ENCODE measurements at regions not wholly inside any gene's neighbourhood (a gene's known extent, or its start where the extent isn't known, plus 50 kb on each side); places are given as distances from the start of the nearest gene placed in this dataset.

DNA sequence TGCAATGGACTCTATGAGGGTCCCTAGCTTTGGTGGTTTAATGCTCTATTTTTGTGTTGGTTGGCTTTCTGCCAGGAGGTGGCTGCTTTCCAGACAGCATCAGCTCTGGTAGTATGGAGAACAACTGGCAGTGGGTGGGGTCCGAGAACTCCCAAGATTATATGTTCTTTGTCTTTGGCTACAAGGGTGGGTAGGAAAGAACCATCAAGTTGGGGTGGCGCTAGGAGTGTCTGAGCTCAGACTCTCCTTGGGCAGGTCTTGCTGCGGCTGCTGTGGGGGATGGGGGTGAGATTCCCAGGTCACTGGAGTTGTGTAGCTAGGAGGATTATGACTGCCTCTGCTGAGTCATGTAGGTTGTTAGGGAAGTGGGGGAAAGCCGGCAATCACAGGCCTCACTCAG lies 976.1 kb upstream of the GYPC start:
- TF ChIP-seq, protein P1, sequence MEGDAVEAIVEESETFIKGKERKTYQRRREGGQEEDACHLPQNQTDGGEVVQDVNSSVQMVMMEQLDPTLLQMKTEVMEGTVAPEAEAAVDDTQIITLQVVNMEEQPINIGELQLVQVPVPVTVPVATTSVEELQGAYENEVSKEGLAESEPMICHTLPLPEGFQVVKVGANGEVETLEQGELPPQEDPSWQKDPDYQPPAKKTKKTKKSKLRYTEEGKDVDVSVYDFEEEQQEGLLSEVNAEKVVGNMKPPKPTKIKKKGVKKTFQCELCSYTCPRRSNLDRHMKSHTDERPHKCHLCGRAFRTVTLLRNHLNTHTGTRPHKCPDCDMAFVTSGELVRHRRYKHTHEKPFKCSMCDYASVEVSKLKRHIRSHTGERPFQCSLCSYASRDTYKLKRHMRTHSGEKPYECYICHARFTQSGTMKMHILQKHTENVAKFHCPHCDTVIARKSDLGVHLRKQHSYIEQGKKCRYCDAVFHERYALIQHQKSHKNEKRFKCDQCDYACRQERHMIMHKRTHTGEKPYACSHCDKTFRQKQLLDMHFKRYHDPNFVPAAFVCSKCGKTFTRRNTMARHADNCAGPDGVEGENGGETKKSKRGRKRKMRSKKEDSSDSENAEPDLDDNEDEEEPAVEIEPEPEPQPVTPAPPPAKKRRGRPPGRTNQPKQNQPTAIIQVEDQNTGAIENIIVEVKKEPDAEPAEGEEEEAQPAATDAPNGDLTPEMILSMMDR (IDR thresholded peaks at IDR 0.05), result no peak
- TF ChIP-seq POLR2A (IDR thresholded peaks at IDR 0.05), result no peak
- no peak for DNase-seq
- H3K36me3 ChIP-seq, result no peaks in the 10 kb centered on the region
- H3K4me1 ChIP-seq, result no peaks in the 10 kb centered on the region
- no peak overlapping the region for H3K4me3 ChIP-seq
- H3K27ac ChIP-seq, result no peak overlapping the region
- no peaks in the 10 kb centered on the region for H3K9me3 ChIP-seq
- H3K27me3 ChIP-seq, result no peaks in the 10 kb centered on the region

DNA sequence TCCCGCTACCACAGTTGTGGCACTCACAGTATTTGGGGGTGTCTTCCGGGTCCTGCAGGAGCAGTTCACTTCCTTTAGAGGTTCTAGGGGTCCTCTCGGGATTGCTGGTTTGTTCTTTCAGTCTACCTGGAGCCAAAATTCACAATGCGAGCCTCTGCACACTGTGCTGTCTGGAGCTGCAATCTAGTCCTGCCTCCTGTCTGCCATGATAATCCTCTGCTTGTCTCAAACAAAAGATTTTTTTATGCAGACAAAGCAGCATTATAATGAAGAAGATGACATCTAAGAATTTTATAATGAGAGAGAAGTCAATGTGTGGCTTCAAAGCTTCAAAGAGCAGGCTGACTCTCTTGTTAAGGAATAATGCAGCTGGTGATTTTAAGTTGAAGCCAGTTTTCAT lies 975.1 kb upstream of the GYPC start:
- TF ChIP-seq POLR2A (IDR thresholded peaks at IDR 0.05), result no peak
- TF ChIP-seq, protein P1 (IDR thresholded peaks at IDR 0.05), result no peak
- no peaks in the 10 kb centered on the region for H3K4me1 ChIP-seq
- H3K27ac ChIP-seq, result no peak overlapping the region
- no peak overlapping the region for H3K4me3 ChIP-seq
- H3K27me3 ChIP-seq, result no peaks in the 10 kb centered on the region
- H3K36me3 ChIP-seq, result no peaks in the 10 kb centered on the region
- H3K9me3 ChIP-seq, result no peaks in the 10 kb centered on the region
- DNase-seq, result no peak

DNA sequence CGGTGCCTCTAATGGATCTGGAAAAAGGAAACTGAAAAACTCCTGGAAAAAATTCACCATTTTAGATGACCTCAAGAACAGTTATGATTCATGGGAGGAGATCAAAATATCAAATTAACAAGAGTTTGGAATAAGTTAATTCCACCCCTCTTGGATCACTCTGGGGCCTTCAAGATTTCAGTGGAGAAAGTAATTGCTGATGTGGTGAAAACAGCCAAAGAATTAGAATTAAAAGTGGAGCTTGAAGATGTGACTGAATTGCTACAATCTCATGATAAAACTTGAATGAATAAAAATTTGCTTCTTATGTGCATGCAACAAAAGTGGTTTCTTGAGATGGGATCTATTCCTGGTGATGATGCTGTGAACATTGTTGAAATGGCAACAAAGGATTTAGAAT lies 974.4 kb upstream of the GYPC start:
- H3K9me3 ChIP-seq, result no peaks in the 10 kb centered on the region
- no peaks in the 10 kb centered on the region for H3K27me3 ChIP-seq
- TF ChIP-seq, protein P1 (IDR thresholded peaks at IDR 0.05), result no peak
- TF ChIP-seq POLR2A (IDR thresholded peaks at IDR 0.05), result no peak
- H3K4me1 ChIP-seq, result no peaks in the 10 kb centered on the region
- H3K27ac ChIP-seq, result no peak overlapping the region
- DNase-seq, result no peak
- H3K4me3 ChIP-seq, result no peak overlapping the region
- H3K36me3 ChIP-seq, result no peaks in the 10 kb centered on the region

DNA sequence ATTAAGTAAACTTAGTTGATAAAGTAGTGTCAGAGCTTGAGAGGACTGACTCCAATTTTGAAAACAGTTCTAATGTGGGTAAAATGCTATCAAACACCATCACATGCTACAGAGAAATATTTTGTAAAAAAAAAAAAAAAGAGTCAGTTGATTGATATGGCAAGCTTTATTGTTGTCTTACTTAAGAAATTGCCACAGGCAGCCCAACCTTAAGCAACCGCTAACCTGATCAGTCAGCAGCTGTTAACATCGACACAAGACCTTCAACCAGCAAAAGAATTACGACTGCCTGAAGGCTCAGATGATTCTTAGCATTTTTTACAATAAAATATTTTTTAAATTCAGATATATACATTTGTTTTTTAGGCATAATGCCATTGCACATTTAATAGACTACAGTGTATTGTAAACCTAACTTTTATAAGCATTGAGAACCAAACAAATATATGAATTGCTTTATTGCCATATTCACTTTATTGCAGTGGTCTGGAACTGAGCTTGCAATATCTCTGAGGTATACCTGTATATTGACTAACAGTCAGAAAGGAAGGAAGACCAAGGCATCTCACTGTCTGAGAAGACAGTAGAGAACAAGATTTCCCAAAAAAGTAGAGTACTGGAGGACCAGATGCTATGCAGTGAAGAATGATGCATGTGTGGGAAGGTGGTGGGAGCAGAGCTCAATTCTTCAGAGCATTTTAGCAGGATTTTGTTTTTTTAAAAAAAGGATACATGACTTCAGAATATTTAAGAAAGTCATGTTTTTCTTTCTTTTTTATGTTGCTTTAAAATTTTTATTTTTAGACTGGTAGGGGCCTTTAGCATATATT lies 973.8 kb upstream of the GYPC start:
- no peaks in the 10 kb centered on the region for H3K9me3 ChIP-seq
- TF ChIP-seq POLR2A (IDR thresholded peaks at IDR 0.05), result no peak
- TF ChIP-seq, protein P1 (IDR thresholded peaks at IDR 0.05), result no peak
- H3K27ac ChIP-seq, result no peak overlapping the region
- H3K4me1 ChIP-seq, result no peaks in the 10 kb centered on the region
- H3K27me3 ChIP-seq, result no peaks in the 10 kb centered on the region
- no peaks in the 10 kb centered on the region for H3K36me3 ChIP-seq
- no peak overlapping the region for H3K4me3 ChIP-seq
- DNase-seq, result no peak

DNA sequence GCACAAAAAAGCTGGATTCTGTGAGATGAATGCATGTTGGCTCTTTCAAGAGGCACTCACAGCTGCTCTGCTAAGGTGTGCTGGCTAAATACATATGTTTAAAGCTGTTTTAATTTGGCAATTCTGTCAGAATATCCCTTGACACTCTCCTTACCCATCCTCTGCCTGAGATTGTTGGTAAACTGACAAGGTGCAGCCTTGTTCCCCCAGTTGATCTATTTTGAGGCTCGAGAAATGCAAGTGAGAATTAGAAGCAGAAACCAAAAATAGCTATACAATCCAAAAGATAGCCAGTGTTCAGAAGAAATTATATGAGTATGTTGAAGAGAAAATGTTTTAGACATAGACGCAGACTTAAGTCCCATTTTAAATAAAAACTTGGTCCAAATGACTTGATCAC lies 971.7 kb upstream of the GYPC start:
- no peak for DNase-seq

More for the DNA sequence above, 971.7 kb upstream of the GYPC start:
- Histone ChIP-seq H3K27ac (no peak overlapping the region), H3K27me3 (no peaks in the 10 kb centered on the region), H3K4me3 (no peak overlapping the region), H3K4me1 (no peaks in the 10 kb centered on the region), H3K9me3 (no peaks in the 10 kb centered on the region), H3K36me3 (no peaks in the 10 kb centered on the region)
- TF ChIP-seq, protein P1 (IDR thresholded peaks at IDR 0.05), result no peak
- no peak for TF ChIP-seq POLR2A (IDR thresholded peaks at IDR 0.05)
